ENCODE measurements at regions not wholly inside any gene's neighbourhood (a gene's known extent, or its start where the extent isn't known, plus 50 kb on each side); places are given as distances from the start of the nearest gene placed in this dataset.
"Not testable (repeated sequence)": the region's sequence is repeated elsewhere in the genome, so short reads cannot be mapped to it uniquely, and the experiment has no call there.

DNA sequence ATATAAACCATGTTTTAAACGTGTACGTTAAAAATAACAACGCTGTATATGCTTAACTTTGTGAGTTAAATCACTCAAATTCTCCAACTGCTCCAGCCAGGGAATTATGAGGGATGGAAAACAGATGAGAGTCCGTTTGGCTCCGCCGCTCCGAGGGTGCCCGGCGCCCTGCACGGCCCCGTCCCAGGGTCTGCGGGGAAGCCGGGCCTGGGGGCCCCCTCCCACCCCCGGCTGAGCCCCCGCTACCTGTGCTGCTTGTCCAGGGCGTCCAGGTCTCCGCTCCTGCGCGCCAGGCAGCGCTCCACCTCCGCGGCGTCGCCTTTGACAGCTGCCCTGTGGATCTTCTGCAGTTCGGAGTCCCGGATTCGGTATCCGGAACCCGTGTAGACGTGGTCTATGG, 415.5 kb downstream of the FOXD4L4 start:
- H3K4me3 ChIP-seq (ENCODE audit: low read depth, low read length) = not testable (repeated sequence)

DNA sequence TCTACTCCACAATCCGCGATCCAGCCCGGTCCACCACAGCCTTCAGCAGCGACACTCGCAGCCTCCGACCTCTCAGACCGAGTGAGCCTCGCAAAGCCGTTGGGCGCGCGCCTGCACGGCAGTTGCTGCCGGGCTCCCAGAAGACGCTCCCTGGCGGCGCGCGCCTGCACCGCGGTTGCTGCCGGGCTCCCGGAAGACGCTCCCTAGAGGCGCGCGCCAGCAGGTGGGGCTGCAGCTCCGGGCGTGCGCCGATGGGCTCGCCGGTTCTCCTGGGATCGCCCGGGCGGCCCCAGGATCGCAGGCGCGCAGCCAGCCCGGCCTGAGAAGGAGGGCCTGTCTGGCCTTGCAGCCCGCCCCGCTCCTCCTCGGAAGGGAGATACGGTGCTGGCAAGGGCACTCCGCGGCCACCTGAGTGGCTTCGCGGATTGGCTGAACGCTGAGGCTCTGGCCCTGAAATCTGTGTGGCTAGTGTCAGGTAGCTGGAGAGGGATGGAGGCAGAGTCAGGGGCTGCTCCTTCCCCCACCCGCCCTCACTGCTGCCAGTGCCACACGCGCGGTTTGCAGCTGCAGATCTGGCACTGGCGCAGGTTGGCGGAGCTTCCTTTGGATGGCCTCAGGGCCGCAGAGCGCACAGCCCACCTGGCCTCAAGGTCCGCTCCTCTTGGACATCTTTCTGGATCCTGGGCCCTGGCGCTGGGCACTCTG, 416.2 kb downstream of the FOXD4L4 start:
- DNase-seq (ENCODE audit: low read depth) = peak; percentile 57
- not testable (repeated sequence) for H3K4me3 ChIP-seq (ENCODE audit: low read depth, low read length)

More for the DNA sequence above, 415.5 kb downstream of the FOXD4L4 start:
- DNase-seq (ENCODE audit: low read depth) = not testable (repeated sequence)

DNA sequence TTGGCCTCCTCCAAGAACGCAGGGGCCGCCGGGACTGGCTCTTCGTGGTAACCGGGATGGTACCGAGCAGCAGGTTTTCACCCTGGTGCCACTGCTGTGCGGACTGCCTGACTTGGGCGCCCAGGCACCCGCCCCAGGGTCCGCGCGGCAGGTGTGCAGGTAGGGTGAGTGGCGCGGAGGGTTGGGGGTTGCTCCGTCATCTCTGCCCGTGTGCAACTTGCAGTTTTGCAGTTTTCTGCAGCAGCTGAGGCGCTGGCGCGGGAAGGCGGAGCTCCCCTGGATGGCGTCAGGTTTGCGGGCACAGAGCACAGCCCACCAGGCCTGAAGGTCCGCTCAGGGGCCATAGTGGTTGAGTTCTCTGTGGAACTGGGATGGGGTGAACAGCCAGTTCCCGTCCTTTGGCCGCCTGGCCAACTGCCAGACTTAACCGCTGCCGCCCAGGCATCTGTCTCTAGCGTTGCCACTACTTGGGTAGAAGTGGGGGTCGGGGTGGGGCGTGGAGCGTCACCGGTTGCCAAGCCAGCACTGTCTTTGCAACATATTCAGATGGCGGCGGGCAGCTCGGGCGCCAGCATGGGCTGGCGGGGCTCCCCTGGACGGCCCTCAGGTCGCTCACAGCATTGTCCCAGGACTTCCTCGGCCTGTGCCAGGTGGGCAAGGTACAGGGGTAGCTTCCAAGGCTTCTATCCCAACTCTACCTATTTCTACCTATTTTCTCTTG, 417.2 kb downstream of the FOXD4L4 start:
- H3K4me3 ChIP-seq (ENCODE audit: low read depth, low read length) = not testable (repeated sequence)

GRCh38 chr9:66182316-66182715, 445.4 kb downstream of the FOXD4L4 start:
- not testable (repeated sequence) for DNase-seq (ENCODE audit: low read depth); H3K4me3 ChIP-seq (ENCODE audit: low read depth, low read length)

More for the DNA sequence above, 417.2 kb downstream of the FOXD4L4 start:
- DNase-seq (ENCODE audit: low read depth) = not testable (repeated sequence)

DNA sequence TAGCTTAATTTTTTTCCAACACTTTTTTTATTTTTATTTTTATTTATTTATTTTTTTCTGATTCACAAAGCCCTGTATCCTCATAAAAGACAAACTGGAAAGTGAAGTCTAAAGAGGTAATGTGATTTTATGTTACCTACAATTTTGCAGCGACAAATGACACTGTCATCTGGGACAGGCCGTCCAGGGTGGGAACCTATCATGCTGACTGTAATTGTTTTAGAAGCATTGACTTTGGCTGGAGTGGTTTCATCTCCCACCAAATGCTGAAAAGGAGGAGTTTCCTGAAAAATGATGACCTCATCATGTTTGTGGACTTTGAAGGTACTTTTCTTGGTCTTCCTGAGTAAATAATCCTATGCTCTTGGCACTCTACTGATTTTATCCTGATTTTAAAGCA, 446.7 kb downstream of the FOXD4L4 start:
- not testable (repeated sequence) for H3K4me3 ChIP-seq (ENCODE audit: low read depth, low read length)

DNA sequence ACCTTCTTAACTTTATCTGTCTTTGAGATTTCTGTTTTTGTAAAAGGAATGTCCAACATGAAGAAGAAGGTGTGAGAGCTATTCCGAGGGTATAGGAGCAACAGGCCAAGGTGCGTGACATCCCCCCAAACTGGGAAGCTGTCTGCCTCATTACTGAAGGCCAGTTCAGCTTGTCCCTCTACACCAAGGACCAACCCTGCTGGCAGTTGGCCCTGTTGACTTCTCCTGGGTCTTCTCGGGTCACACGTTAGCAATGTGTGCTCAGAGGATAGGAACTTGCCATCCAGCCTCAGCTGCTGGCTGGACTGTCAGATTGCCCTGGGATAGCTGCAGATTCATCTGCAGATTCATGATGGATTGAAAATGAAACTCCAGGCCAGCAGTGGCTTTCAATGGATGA, 460.3 kb downstream of the FOXD4L4 start:
- DNase-seq (ENCODE audit: low read depth); H3K4me3 ChIP-seq (ENCODE audit: low read depth, low read length): not testable (repeated sequence)

More for the DNA sequence above, 446.7 kb downstream of the FOXD4L4 start:
- DNase-seq (ENCODE audit: low read depth) = not testable (repeated sequence)

DNA sequence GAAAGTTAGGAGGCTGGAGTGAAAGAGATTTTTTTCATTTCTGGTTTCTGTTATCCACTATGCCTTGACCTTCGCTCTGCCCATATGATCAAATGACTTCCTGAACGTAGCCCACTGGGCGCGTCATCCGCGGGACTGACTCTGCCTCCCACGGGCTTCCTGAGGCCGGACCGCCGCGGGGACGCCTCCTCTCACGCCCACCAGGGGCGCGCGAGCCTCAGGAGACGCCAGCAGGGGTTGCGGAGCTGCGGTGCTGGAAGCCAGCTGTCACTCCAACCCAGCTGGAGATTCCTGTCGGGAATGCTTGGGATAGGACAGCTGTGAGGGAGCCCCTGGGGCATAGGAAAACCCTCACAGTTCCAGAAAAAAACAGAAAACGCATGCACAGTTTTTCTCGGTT, 461.5 kb downstream of the FOXD4L4 start:
- not testable (repeated sequence) for DNase-seq (ENCODE audit: low read depth); H3K4me3 ChIP-seq (ENCODE audit: low read depth, low read length)

- DNase-seq (ENCODE audit: low read depth); H3K4me3 ChIP-seq (ENCODE audit: low read depth, low read length): not testable (repeated sequence)
These were observed 469.7 kb downstream of the FOXD4L4 start for GRCh38 chr9:66206617-66207016.

DNA sequence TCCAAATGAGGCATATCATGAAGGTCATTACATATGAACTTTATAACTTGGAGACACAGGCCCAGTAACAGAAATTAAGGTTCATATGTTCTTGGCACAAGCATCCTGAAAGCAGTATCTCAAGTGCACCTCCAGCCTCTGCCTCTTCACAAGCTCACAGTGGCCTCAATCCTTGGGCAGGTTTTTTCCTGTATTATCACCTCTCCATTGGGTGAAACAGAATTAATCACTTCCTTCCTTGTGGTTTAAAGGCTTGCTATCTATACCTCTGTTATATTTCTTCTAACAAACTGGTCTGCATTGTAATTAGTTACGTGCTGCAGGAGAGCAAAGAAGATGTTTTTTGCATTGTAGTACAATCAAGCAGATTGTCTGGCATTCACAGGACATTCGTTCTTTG, 471.0 kb downstream of the FOXD4L4 start:
- not testable (repeated sequence) for DNase-seq (ENCODE audit: low read depth); H3K4me3 ChIP-seq (ENCODE audit: low read depth, low read length)

GRCh38 chr9:66244763-66245162, 507.8 kb downstream of the FOXD4L4 start:
- DNase-seq (ENCODE audit: low read depth) = not testable (repeated sequence)

GRCh38 chr9:66245481-66245880, 508.5 kb downstream of the FOXD4L4 start:
- not testable (repeated sequence) for DNase-seq (ENCODE audit: low read depth); H3K4me3 ChIP-seq (ENCODE audit: low read depth, low read length)

More at GRCh38 chr9:66244763-66245162, 507.8 kb downstream of the FOXD4L4 start:
- not testable (repeated sequence) for H3K4me3 ChIP-seq (ENCODE audit: low read depth, low read length)

DNA sequence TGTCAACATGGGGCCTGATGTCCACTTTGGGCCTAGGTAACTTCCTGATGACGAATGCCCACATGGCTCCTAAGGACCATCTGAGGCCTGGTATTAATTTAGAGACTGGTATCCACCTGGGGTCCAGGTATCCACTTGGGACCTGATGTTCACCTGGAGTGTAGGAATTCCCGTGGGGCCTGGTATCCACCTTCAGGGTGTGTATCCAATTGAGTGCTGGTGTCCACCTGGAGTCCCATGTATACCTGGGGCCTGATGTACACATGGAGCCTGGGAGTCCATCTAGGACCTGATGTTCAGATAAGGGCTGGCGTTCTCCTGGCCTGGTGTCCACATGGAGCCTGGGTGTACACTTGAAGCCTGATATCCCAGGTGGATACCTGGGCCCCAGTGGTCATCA, 520.6 kb downstream of the FOXD4L4 start:
- DNase-seq (ENCODE audit: low read depth); H3K4me3 ChIP-seq (ENCODE audit: low read depth, low read length): not testable (repeated sequence)

DNA sequence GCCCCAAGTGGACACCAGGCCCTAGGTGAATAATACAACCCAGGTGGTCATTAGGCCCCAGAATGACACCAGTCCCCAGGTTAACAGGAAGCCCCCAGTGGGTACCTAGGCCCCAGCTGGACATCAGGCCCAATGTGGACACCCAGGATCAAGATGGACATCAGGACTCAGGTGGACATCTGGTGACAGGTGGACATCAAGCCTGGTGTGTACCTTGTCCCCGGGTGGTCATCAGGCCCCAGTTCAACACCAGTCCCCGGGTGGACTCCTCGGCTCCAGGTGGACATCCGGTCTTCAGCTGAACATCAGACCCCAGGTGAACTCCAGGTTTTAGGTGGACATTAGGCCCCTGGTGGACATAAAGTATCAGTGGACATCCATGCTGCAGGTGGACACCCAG, 524.6 kb downstream of the FOXD4L4 start:
- not testable (repeated sequence) for H3K4me3 ChIP-seq (ENCODE audit: low read depth, low read length); DNase-seq (ENCODE audit: low read depth)

GRCh38 chr9:66263621-66264020, 526.7 kb downstream of the FOXD4L4 start:
- DNase-seq (ENCODE audit: low read depth); H3K4me3 ChIP-seq (ENCODE audit: low read depth, low read length): not testable (repeated sequence)

- not testable (repeated sequence) for H3K4me3 ChIP-seq (ENCODE audit: low read depth, low read length); DNase-seq (ENCODE audit: low read depth)
These were observed 527.8 kb downstream of the FOXD4L4 start for GRCh38 chr9:66264786-66265185.

DNA sequence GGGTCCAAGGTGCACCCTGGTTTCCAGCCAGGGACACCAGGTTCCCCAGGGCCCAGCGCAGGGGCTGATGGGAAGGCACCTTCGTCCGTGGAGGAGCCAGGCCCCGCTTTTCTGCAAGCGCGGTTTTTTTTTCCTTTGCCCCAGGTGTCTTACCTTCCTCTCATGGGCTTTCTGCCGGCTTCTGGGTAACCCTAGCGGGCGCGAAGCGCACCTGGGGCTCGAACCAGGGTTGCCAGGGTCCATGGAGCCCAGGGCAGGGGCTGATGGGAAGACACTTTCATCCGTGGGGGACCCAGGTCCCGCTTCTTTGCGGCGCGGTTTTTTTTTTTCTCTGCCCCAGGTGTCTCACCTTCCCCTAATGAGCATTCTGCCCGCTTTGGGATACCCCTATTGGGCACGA, 529.3 kb downstream of the FOXD4L4 start:
- H3K4me3 ChIP-seq (ENCODE audit: low read depth, low read length); DNase-seq (ENCODE audit: low read depth): not testable (repeated sequence)

- not testable (repeated sequence) for DNase-seq (ENCODE audit: low read depth); H3K4me3 ChIP-seq (ENCODE audit: low read depth, low read length)
These were observed 530.0 kb downstream of the FOXD4L4 start for GRCh38 chr9:66266856-66267430.

- not testable (repeated sequence) for DNase-seq (ENCODE audit: low read depth); H3K4me3 ChIP-seq (ENCODE audit: low read depth, low read length)
These were observed 530.7 kb downstream of the FOXD4L4 start for GRCh38 chr9:66267684-66268083.

DNA sequence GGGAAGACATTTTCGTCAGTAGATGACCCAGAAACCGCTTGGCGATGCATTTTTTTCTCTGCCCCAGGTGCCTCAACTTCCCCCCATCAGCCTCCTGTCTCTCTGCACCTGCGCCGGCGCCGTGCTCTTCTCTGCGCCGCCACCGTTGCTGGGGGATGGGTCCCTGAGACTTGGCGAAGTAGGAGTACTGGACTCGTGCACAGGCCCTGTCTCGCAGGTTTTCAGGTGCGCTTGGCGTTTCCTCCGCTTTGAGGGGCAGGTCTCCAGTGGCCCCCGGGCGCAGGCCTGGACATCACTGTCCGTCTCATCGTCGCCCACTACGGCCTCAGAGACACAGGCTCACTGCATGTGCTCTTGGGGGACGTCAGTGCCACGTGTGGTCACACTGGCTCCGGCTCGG, 532.1 kb downstream of the FOXD4L4 start:
- DNase-seq (ENCODE audit: low read depth) = not testable (repeated sequence)

DNA sequence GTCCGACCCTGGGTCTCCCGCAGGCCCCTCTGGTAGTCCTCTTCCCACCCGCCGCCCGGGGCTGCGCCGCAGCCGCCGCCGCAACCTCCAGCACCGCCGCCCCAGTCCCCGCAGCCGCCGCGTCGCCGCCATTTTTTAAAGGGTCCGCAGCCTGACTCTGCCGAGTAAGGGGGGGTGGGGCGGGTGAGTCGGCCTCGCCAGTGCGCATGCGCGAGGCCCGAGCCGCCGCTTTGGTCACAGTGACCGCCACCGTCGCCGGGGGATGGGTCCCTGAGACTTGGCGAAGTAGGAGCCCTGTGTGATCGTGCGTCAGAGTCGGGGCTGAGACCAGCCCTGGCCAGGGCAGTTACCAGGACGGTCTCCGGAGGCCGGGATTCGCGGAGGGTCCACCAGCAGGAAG, 532.8 kb downstream of the FOXD4L4 start:
- not testable (repeated sequence) for H3K4me3 ChIP-seq (ENCODE audit: low read depth, low read length); DNase-seq (ENCODE audit: low read depth)

More for the DNA sequence above, 532.1 kb downstream of the FOXD4L4 start:
- not testable (repeated sequence) for H3K4me3 ChIP-seq (ENCODE audit: low read depth, low read length)

Data from NB4 (cell line).